ENCODE measurements at regions not wholly inside any gene's neighbourhood (a gene's known extent, or its start where the extent isn't known, plus 50 kb on each side); places are given as distances from the start of the nearest gene placed in this dataset.

DNA sequence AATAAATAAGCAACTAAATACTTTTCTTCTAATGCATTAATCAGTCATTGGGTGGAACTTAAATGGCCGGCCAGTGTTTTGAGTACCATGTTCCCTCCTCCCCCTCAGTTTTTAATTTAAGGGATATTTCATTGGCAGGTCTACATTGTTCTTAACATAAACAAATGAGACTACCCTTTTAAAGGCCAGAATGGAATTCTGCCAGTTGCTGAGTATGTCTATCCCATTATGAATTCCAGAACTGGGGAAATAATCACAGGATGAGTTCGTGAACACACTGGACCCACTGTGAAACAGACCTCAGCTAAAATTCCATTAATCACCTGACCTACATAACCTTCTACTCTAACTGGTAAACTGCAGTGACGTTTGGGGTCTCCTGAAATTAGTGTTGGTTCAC lies 305.5 kb upstream of the PKN2 start:
- no peaks in the 10 kb centered on the region for H3K9me3 ChIP-seq
- 67 to 74% methylated on average over 2 to 3 of the region's 3 CpGs for WGBS, 2 donors (ENCODE audit: low coverage in 1 of 2)
- no peak for DNase-seq
- H3K36me3 ChIP-seq: no peaks in the 10 kb centered on the region
- no peaks in the 10 kb centered on the region for H3K4me1 ChIP-seq
- no peak overlapping the region for H3K4me3 ChIP-seq
- in situ Hi-C loops (cut with MboI; ENCODE audit: low pct_ligation_motif_present in 1 of 4, low pct_unique_long_range_greater_than_20kb in 1 of 4, low sequenced_read_pairs in 3 of 4) (no loop called here), intact Hi-C loops (cut with DNase I; ENCODE audit: low total_unique reads) (no loop called here)
- no peak for TF ChIP-seq POLR2AphosphoS5 (IDR thresholded peaks at IDR 0.05)
- no peak for TF ChIP-seq EP300 (IDR thresholded peaks at IDR 0.05; ENCODE audit: low read depth)
- TF ChIP-seq POLR2A (IDR thresholded peaks at IDR 0.05): no peak
- TF ChIP-seq, protein P1, sequence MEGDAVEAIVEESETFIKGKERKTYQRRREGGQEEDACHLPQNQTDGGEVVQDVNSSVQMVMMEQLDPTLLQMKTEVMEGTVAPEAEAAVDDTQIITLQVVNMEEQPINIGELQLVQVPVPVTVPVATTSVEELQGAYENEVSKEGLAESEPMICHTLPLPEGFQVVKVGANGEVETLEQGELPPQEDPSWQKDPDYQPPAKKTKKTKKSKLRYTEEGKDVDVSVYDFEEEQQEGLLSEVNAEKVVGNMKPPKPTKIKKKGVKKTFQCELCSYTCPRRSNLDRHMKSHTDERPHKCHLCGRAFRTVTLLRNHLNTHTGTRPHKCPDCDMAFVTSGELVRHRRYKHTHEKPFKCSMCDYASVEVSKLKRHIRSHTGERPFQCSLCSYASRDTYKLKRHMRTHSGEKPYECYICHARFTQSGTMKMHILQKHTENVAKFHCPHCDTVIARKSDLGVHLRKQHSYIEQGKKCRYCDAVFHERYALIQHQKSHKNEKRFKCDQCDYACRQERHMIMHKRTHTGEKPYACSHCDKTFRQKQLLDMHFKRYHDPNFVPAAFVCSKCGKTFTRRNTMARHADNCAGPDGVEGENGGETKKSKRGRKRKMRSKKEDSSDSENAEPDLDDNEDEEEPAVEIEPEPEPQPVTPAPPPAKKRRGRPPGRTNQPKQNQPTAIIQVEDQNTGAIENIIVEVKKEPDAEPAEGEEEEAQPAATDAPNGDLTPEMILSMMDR (IDR thresholded peaks at IDR 0.05): no peak
- no peak overlapping the region for H3K27ac ChIP-seq
- no peaks in the 10 kb centered on the region for H3K27me3 ChIP-seq

DNA sequence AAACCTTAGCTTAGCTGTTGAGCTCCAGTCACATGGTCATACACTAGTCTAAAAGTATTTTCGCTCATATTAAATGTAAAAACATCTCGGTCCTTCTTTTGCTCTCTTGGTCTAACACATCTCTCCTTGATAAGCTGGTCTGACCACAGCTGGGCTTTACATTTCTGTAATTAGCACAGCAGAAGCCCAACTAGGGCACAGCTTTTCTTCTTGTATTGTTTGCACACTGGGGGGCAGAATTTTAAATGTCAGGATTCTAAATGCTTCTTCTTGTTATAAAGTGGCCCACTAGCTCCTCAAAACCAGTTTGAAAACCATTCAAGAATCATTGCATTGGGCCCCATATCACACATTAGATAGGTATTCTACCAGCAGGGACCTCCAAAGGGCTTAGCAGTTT lies 289.1 kb upstream of the PKN2 start:
- DNase-seq: no peak
- TF ChIP-seq POLR2AphosphoS5 (IDR thresholded peaks at IDR 0.05) (no peak), POLR2A (IDR thresholded peaks at IDR 0.05) (no peak), EP300 (IDR thresholded peaks at IDR 0.05; ENCODE audit: low read depth) (no peak)
- TF ChIP-seq, protein P1 (IDR thresholded peaks at IDR 0.05): no peak
- in situ Hi-C loops (cut with MboI; ENCODE audit: low pct_ligation_motif_present in 1 of 4, low pct_unique_long_range_greater_than_20kb in 1 of 4, low sequenced_read_pairs in 3 of 4): no loop called here

DNA sequence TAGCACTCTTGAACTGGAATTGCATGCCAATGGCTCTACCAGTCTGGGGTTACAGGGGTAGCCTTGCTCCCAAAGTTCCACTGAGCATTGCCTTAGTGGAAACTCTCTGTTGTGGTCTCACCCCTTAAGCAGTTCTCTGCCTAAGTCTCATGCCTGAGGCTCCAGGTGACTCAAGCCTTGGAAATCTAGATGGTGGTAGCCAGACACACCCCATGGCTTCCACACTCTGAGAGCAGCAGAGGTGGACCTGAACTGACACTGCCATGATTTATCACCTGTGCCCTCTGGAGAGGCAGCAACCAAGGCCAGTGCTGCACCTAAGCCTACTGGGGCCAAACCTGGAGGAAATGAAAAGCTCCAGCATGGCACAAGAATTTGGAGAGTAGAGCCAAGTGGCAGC lies 285.7 kb upstream of the PKN2 start:
- Histone ChIP-seq H3K36me3 (no peaks in the 10 kb centered on the region), H3K4me3 (no peak overlapping the region), H3K27ac (no peak overlapping the region), H3K9me3 (no peaks in the 10 kb centered on the region), H3K4me1 (no peaks in the 10 kb centered on the region), H3K27me3 (no peaks in the 10 kb centered on the region)
- TF ChIP-seq EP300 (IDR thresholded peaks at IDR 0.05; ENCODE audit: low read depth) (no peak), POLR2A (IDR thresholded peaks at IDR 0.05) (no peak), POLR2AphosphoS5 (IDR thresholded peaks at IDR 0.05) (no peak)
- TF ChIP-seq, protein P1 (IDR thresholded peaks at IDR 0.05): no peak
- in situ Hi-C loops (cut with MboI; ENCODE audit: low pct_ligation_motif_present in 1 of 4, low pct_unique_long_range_greater_than_20kb in 1 of 4, low sequenced_read_pairs in 3 of 4) (no loop called here), intact Hi-C loops (cut with DNase I; ENCODE audit: low total_unique reads) (no loop called here)
- no peak for DNase-seq

More for the DNA sequence above, 289.1 kb upstream of the PKN2 start:
- Histone ChIP-seq H3K4me1 (no peaks in the 10 kb centered on the region), H3K27ac (no peak overlapping the region), H3K4me3 (no peak overlapping the region), H3K27me3 (no peaks in the 10 kb centered on the region), H3K9me3 (no peaks in the 10 kb centered on the region), H3K36me3 (no peaks in the 10 kb centered on the region)
- intact Hi-C loops (cut with DNase I; ENCODE audit: low total_unique reads): no loop called here
- 67 to 73% methylated on average over 2 of the region's 2 CpGs for WGBS, 2 donors (ENCODE audit: low coverage in 1 of 2)

DNA sequence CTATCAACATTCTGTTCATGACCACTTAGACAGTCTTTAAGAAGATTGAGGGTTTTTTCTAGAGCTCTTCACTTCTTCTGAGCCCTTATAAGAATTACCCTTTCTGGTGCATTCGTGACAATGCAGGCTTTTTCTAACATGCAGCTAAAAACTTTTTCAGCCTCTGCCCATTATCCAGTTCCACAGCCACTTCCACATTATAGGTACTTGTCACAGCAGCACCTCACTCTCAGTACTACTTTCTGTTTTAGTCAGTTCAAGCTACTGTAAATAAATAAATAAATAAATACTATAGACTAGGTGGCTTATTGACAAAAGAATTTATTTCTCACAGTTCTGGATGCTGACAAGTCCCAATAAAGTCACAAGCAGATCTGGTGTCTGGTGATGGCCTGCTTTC lies 284.4 kb upstream of the PKN2 start:
- Histone ChIP-seq H3K9me3 (no peaks in the 10 kb centered on the region), H3K4me3 (no peak overlapping the region), H3K4me1 (no peaks in the 10 kb centered on the region), H3K27me3 (no peaks in the 10 kb centered on the region), H3K36me3 (no peaks in the 10 kb centered on the region), H3K27ac (no peak overlapping the region)
- in situ Hi-C loops (cut with MboI; ENCODE audit: low pct_ligation_motif_present in 1 of 4, low pct_unique_long_range_greater_than_20kb in 1 of 4, low sequenced_read_pairs in 3 of 4): no loop called here
- WGBS, 2 donors (ENCODE audit: low coverage in 1 of 2): 75 to 78% methylated on average over 1 of the region's 1 CpG
- no peak for DNase-seq
- intact Hi-C loops (cut with DNase I; ENCODE audit: low total_unique reads): no loop called here
- no peak for TF ChIP-seq POLR2A (IDR thresholded peaks at IDR 0.05)

DNA sequence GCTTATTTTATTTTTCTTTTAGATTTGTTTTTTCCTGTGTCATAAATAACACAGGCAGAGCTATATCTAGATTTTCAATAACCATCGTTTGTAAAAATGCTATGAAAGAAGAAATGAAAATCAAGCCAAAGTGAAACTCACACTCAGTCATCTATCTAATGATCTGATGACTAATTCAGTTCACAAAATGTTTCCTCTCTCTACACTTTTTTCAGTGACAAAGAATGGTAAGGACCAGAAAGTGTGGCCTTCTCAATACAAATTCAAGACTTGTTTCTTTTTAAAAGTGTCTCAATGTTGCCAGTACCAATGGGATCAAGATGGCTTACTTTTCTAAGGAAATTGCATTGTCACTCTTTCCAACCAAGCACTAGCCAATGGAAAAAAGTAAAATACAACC lies 282.8 kb upstream of the PKN2 start:
- Histone ChIP-seq H3K4me1 (no peaks in the 10 kb centered on the region), H3K4me3 (no peak overlapping the region), H3K27ac (no peak overlapping the region), H3K9me3 (no peaks in the 10 kb centered on the region), H3K27me3 (no peaks in the 10 kb centered on the region), H3K36me3 (no peaks in the 10 kb centered on the region)
- intact Hi-C loops (cut with DNase I; ENCODE audit: low total_unique reads): no loop called here
- no peak for DNase-seq
- TF ChIP-seq POLR2AphosphoS5 (IDR thresholded peaks at IDR 0.05) (no peak), POLR2A (IDR thresholded peaks at IDR 0.05) (no peak), EP300 (IDR thresholded peaks at IDR 0.05; ENCODE audit: low read depth) (no peak)
- TF ChIP-seq, protein P1 (IDR thresholded peaks at IDR 0.05): no peak
- WGBS, 2 donors (ENCODE audit: low coverage in 1 of 2): 63 to 69% methylated on average over 1 of the region's 1 CpG
- in situ Hi-C loops (cut with MboI; ENCODE audit: low pct_ligation_motif_present in 1 of 4, low pct_unique_long_range_greater_than_20kb in 1 of 4, low sequenced_read_pairs in 3 of 4): no loop called here
